HepG2 (cell line): ENCODE measurements at regions not wholly inside any gene's neighbourhood (a gene's known extent, or its start where the extent isn't known, plus 50 kb on each side); places are given as distances from the start of the nearest gene placed in this dataset.

Experiments used
- ATAC-seq: fragments of 200-7000 bp; cut with Tn5 transposase; 3 replicates; pipeline ENCODE4 v1.9.1; 2020; ENCODE audit warnings: mild to moderate bottlenecking, moderate library complexity
- BruUV-seq: library from RNA; stranded (reverse); fragments of 400-500 nt; replicated peaks from 2 replicates; lab custom pipeline; 2021; lab: Mats Ljungman, UMichigan
- CTCF ChIA-PET: fragments of 300-600 bp; formaldehyde crosslinking; extraction: SDS; loops from one replicate; lab custom pipeline; 2021; ENCODE audit warnings: low total read pairs, inconsistent platforms, low intra/inter-chr PET ratio; lab: Yijun Ruan, JAX
- POLR2A ChIA-PET: fragments of 350-600 bp; sonication (Branson Sonifier 250); formaldehyde crosslinking; loops from one replicate; lab custom pipeline; 2020; ENCODE audit warnings: antibody characterized with exemption, inconsistent platforms; lab: Yijun Ruan, JAX
- DNase-seq: peaks from one replicate; pipeline ENCODE4 v3.0.0-alpha.2; 2015; ENCODE audit warnings: low spot score
- FAIRE-seq: peaks from 3 replicates; lab custom pipeline; 2011; peaks lifted over from hg19 to GRCh38; lab: Jason Lieb, UNC
- H2AFZ ChIP-seq: one replicate; pipeline ENCODE4 v1.6.1; 2011; ENCODE audit warnings: low read length, inconsistent platforms
- H3K27ac ChIP-seq: fragments of 300-600 bp; 3 replicates; pipeline ENCODE4 v1.8.0; 2011; ENCODE audit warnings: mixed run types, mild to moderate bottlenecking, mixed read lengths, low read length, inconsistent platforms; ENCODE audit not compliant: insufficient read depth; ENCODE audit errors: extremely low read length
- H3K27me3 ChIP-seq, 2 experiments: fragments of 200-600 bp in 1 of 2; 2 replicates in 1 of 2; 3 replicates in 1 of 2; pipeline versions ENCODE4 v1.6.0 to v1.8.0; 2011; ENCODE audit warnings: low read length in 2 of 2, mild to moderate bottlenecking in 2 of 2, moderate library complexity in 2 of 2, inconsistent platforms in 1 of 2; ENCODE audit not compliant: insufficient read depth in 2 of 2, control insufficient read depth in 1 of 2
- H3K36me3 ChIP-seq, 2 experiments: fragments of 200-600 bp in 1 of 2; replicated peaks in 1 of 2; 2 replicates in 1 of 2; 3 replicates in 1 of 2; pipeline versions ENCODE4 v1.5.1 to v1.8.0; 2011; ENCODE audit warnings: low read length in 2 of 2, inconsistent platforms in 1 of 2; ENCODE audit not compliant: insufficient read depth in 2 of 2, control insufficient read depth in 1 of 2
- H3K4me1 ChIP-seq: 2 replicates; pipeline ENCODE4 v1.5.1; 2012; ENCODE audit warnings: low read length, inconsistent platforms; ENCODE audit not compliant: insufficient read depth
- H3K4me2 ChIP-seq: 2 replicates; pipeline ENCODE4 v1.6.0; 2011; ENCODE audit warnings: low read depth, low read length, inconsistent platforms
- H3K4me3 ChIP-seq, 3 experiments: fragments of 200-600 bp in 1 of 3; sonication (generic), shearing (Covaris generic) in 1 of 3; replicated peaks in 1 of 3; 2 replicates each; pipeline ENCODE4 v1.5.1; 2011 to 2016; ENCODE audit warnings: low read length in 3 of 3, inconsistent platforms in 2 of 3, low read depth in 2 of 3, mild to moderate bottlenecking in 2 of 3, control low read depth in 1 of 3, mixed read lengths in 1 of 3; ENCODE audit not compliant: insufficient read depth in 1 of 3
- H3K79me2 ChIP-seq: one replicate; pipeline ENCODE4 v1.6.1; 2011; ENCODE audit warnings: low read length, inconsistent platforms; ENCODE audit not compliant: insufficient read depth
- H3K9ac ChIP-seq: 2 replicates; pipeline ENCODE4 v1.6.0; 2011; ENCODE audit warnings: mild to moderate bottlenecking, low read depth, low read length, inconsistent platforms; ENCODE audit not compliant: insufficient read depth
- H3K9me3 ChIP-seq: 2 replicates; pipeline ENCODE4 v1.5.1; 2012; ENCODE audit warnings: mild to moderate bottlenecking, low read length
- H4K20me1 ChIP-seq: 2 replicates; pipeline ENCODE4 v1.6.0; 2011; ENCODE audit warnings: inconsistent platforms, mild to moderate bottlenecking, low read length, moderate library complexity; ENCODE audit not compliant: insufficient read depth
- GATA4 ChIP-seq: sonication (generic); IDR thresholded peaks from 2 replicates; pipeline ENCODE4 v1.6.1; 2016; ENCODE audit warnings: antibody characterized with exemption, low read depth, borderline replicate concordance
- MIER3 ChIP-seq: IDR thresholded peaks from 2 replicates; pipeline ENCODE4 v1.6.1; 2016; ENCODE audit warnings: missing compliant biosample characterization, borderline replicate concordance
- NFE2L1 ChIP-seq: sonication (generic); formaldehyde crosslinking; IDR thresholded peaks from 2 replicates; pipeline ENCODE4 v1.4.0; 2020; ENCODE audit warnings: missing genetic modification reagents, mild to moderate bottlenecking, borderline replicate concordance
- REXO4 ChIP-seq: sonication (generic); formaldehyde crosslinking; IDR thresholded peaks from 2 replicates; pipeline ENCODE4 v1.8.0; 2022; ENCODE audit warnings: missing genetic modification reagents, mild to moderate bottlenecking, borderline replicate concordance
- SMAD3 ChIP-seq: sonication (generic); formaldehyde crosslinking; IDR thresholded peaks from 2 replicates; pipeline ENCODE4 v1.4.0; 2020; ENCODE audit warnings: missing genetic modification reagents
- ZNF34 ChIP-seq: sonication (generic); formaldehyde crosslinking; IDR thresholded peaks from 2 replicates; pipeline ENCODE4 v1.4.0; 2020; ENCODE audit warnings: mild to moderate bottlenecking, missing genetic modification reagents, borderline replicate concordance
- ZNF547 ChIP-seq: sonication (generic); formaldehyde crosslinking; IDR thresholded peaks from 2 replicates; pipeline ENCODE4 v1.5.1; 2020; ENCODE audit warnings: mild to moderate bottlenecking, missing genetic modification reagents
- ZNF782 ChIP-seq: sonication (generic); formaldehyde crosslinking; IDR thresholded peaks from 2 replicates; pipeline ENCODE4 v1.4.0; 2020; ENCODE audit warnings: missing genetic modification reagents, mild to moderate bottlenecking, borderline replicate concordance
- ZNF850 ChIP-seq: sonication (generic); formaldehyde crosslinking; conservative IDR thresholded peaks from 2 replicates; pipeline ENCODE4 v1.9.0; 2021; ENCODE audit warnings: mild to moderate bottlenecking, missing genetic modification reagents
- WGBS: methylation state at CpG from one replicate; pipeline ENCODE4 v1.1.6; 2017; ENCODE audit warnings: low lambda C conversion rate; 5-methylcytosine and 5-hydroxymethylcytosine counted together
- in situ Hi-C: cut with HindIII; loops from 2 replicates; pipeline ENCODE4 v1.10.0; 2017; ENCODE audit warnings: low pct_unique_long_range_greater_than_20kb; ENCODE audit not compliant: extremely low pct_ligation_motif_present
- intact Hi-C: fragments of 100-400 bp; cut with micrococcal nuclease; formaldehyde crosslinking; loops from one replicate; pipeline ENCODE4 v1.10.0; 2022; ENCODE audit not compliant: unreplicated experiment
- TF ChIP-seq, protein P1 (sequence below), 2 experiments: IDR thresholded peaks; 2 replicates each; pipeline ENCODE4 v1.6.1; 2011 to 2012; ENCODE audit warnings: low read length in 2 of 2, borderline replicate concordance in 1 of 2, low read depth in 1 of 2, mild to moderate bottlenecking in 1 of 2, moderate library complexity in 1 of 2
- TF ChIP-seq, protein P2 (sequence below): sonication (generic); formaldehyde crosslinking; IDR thresholded peaks from 2 replicates; pipeline ENCODE4 v1.5.1; 2020; ENCODE audit warnings: missing genetic modification reagents, mild to moderate bottlenecking, borderline replicate concordance
- TF ChIP-seq, protein P3 (sequence below): sonication (generic); formaldehyde crosslinking; IDR thresholded peaks from 2 replicates; pipeline ENCODE4 v1.8.0; 2022; ENCODE audit warnings: missing genetic modification reagents, mild to moderate bottlenecking, moderate library complexity, borderline replicate concordance
- TF ChIP-seq, protein P4 (sequence below): IDR thresholded peaks from 2 replicates; pipeline ENCODE4 v1.6.1; 2016; ENCODE audit warnings: missing compliant biosample characterization, missing genetic modification reagents, borderline replicate concordance

DNA sequence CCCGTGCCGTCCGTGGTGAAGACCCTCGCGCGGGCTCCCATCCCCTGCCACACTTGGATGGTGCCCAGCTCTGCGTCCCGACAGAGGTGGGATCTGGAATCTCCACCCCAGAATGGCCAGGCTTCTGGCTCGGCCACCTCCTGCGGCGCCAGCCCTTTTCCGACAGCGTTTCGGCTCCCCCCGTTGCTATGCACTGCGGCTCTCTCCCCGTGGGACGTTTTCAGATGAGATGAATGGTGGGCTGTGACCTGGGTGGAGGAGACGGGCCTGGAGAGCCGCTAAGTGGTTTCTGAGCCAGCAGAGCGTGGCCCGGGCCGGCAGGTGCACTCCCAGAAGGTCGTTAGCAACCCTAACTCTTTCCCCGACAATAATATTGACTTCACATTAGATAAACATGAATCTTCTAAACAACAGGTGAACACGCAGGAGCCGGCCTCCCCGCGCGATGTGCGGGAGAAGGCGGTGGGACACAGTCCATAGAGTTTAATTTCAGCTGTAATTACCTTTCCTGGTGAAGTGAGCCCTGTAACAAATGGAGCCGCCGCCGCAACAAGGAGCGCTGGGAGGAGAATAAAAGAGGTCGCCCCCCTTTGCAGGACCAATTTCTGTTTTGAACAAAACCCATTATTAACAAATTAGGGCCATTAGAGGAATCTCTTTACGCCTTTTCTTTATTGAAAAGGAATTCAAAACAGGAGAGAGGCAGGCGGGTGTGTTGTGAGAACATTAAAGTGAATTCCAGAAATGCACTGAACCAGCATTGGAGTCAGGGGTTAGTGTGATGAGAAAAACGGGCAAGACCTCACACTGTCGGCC lies 294.3 kb upstream of the PFKP start:
- Histone ChIP-seq H3K79me2 (no peaks in the 10 kb centered on the region), H3K36me3 (no peaks in the 10 kb centered on the region), H3K27me3 (peaks cover 0 to 17% of the 10 kb centered on the region in 2 experiments; a peak in 3 of 5 replicates), H2AFZ (no peak overlapping the region), H3K9ac (no peak overlapping the region), H3K4me2 (no peak overlapping the region), H3K4me1 (no peaks in the 10 kb centered on the region), H3K4me3 (no peak overlapping the region), H3K9me3 (no peaks in the 10 kb centered on the region), H3K27ac (no peak overlapping the region), H4K20me1 (no peaks in the 10 kb centered on the region)
- 23% methylated on average over 35 of the region's 41 CpGs for WGBS
- intact Hi-C loops (no loop called here), in situ Hi-C loops (no loop called here)
- DNase-seq, result no peak
- no TSS peak for BruUV-seq
- ATAC-seq, result no peak
- POLR2A ChIA-PET, result no interaction called here
- no peak for FAIRE-seq
- CTCF ChIA-PET, result no interaction called here
- TF ChIP-seq, protein P1, sequence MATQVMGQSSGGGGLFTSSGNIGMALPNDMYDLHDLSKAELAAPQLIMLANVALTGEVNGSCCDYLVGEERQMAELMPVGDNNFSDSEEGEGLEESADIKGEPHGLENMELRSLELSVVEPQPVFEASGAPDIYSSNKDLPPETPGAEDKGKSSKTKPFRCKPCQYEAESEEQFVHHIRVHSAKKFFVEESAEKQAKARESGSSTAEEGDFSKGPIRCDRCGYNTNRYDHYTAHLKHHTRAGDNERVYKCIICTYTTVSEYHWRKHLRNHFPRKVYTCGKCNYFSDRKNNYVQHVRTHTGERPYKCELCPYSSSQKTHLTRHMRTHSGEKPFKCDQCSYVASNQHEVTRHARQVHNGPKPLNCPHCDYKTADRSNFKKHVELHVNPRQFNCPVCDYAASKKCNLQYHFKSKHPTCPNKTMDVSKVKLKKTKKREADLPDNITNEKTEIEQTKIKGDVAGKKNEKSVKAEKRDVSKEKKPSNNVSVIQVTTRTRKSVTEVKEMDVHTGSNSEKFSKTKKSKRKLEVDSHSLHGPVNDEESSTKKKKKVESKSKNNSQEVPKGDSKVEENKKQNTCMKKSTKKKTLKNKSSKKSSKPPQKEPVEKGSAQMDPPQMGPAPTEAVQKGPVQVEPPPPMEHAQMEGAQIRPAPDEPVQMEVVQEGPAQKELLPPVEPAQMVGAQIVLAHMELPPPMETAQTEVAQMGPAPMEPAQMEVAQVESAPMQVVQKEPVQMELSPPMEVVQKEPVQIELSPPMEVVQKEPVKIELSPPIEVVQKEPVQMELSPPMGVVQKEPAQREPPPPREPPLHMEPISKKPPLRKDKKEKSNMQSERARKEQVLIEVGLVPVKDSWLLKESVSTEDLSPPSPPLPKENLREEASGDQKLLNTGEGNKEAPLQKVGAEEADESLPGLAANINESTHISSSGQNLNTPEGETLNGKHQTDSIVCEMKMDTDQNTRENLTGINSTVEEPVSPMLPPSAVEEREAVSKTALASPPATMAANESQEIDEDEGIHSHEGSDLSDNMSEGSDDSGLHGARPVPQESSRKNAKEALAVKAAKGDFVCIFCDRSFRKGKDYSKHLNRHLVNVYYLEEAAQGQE (IDR thresholded peaks at IDR 0.05; ENCODE audit: borderline replicate concordance in 1 of 2, low read depth in 1 of 2, low read length in 2 of 2), result no peak
- TF ChIP-seq SMAD3 (no peak), MIER3 (CRISPR knock-in tag) (no peak), NFE2L1 (no peak), ZNF547 (CRISPR knock-in tag) (no peak), REXO4 (CRISPR knock-in tag) (no peak), ZNF782 (no peak), ZNF850 (CRISPR knock-in tag) (no peak), ZNF34 (no peak), GATA4 (no peak)
- TF ChIP-seq, protein P2, sequence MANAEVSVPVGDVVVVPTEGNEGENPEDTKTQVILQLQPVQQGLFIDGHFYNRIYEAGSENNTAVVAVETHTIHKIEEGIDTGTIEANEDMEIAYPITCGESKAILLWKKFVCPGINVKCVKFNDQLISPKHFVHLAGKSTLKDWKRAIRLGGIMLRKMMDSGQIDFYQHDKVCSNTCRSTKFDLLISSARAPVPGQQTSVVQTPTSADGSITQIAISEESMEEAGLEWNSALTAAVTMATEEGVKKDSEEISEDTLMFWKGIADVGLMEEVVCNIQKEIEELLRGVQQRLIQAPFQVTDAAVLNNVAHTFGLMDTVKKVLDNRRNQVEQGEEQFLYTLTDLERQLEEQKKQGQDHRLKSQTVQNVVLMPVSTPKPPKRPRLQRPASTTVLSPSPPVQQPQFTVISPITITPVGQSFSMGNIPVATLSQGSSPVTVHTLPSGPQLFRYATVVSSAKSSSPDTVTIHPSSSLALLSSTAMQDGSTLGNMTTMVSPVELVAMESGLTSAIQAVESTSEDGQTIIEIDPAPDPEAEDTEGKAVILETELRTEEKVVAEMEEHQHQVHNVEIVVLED (CRISPR knock-in tag), result no peak
- TF ChIP-seq, protein P3, sequence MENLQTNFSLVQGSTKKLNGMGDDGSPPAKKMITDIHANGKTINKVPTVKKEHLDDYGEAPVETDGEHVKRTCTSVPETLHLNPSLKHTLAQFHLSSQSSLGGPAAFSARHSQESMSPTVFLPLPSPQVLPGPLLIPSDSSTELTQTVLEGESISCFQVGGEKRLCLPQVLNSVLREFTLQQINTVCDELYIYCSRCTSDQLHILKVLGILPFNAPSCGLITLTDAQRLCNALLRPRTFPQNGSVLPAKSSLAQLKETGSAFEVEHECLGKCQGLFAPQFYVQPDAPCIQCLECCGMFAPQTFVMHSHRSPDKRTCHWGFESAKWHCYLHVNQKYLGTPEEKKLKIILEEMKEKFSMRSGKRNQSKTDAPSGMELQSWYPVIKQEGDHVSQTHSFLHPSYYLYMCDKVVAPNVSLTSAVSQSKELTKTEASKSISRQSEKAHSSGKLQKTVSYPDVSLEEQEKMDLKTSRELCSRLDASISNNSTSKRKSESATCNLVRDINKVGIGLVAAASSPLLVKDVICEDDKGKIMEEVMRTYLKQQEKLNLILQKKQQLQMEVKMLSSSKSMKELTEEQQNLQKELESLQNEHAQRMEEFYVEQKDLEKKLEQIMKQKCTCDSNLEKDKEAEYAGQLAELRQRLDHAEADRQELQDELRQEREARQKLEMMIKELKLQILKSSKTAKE (CRISPR knock-in tag), result no peak
- TF ChIP-seq, protein P4, sequence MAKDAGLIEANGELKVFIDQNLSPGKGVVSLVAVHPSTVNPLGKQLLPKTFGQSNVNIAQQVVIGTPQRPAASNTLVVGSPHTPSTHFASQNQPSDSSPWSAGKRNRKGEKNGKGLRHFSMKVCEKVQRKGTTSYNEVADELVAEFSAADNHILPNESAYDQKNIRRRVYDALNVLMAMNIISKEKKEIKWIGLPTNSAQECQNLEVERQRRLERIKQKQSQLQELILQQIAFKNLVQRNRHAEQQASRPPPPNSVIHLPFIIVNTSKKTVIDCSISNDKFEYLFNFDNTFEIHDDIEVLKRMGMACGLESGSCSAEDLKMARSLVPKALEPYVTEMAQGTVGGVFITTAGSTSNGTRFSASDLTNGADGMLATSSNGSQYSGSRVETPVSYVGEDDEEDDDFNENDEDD, result no peak
